GM21447 (cell line): ENCODE measurements at regions not wholly inside any gene's neighbourhood (a gene's known extent, or its start where the extent isn't known, plus 50 kb on each side); places are given as distances from the start of the nearest gene placed in this dataset.

Source experiments
- ATAC-seq: cut with Tn5 transposase; IDR thresholded peaks from one replicate; pipeline ENCODE4 v1.9.1; 2021; ENCODE audit not compliant: unreplicated experiment

DNA sequence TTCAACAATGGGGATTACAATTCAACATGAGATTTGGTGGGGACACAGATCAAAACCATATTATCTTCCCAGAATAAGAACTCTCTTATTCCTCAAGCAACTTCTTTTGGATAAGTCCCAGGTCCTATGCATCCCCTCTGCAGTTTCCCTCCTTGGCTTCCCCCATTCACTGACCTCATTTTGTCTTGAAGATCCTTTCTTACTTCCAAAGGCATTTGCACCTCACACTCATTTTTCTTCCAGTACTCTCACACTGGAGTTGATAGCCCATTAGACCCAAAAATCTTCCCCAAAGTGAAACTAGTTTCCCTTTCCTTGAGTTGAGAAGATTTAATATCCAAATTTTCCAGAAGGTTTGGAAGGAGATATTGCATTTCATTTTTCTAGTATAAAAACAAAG, 178.0 kb upstream of the DAPK1 start:
- no peak for ATAC-seq

DNA sequence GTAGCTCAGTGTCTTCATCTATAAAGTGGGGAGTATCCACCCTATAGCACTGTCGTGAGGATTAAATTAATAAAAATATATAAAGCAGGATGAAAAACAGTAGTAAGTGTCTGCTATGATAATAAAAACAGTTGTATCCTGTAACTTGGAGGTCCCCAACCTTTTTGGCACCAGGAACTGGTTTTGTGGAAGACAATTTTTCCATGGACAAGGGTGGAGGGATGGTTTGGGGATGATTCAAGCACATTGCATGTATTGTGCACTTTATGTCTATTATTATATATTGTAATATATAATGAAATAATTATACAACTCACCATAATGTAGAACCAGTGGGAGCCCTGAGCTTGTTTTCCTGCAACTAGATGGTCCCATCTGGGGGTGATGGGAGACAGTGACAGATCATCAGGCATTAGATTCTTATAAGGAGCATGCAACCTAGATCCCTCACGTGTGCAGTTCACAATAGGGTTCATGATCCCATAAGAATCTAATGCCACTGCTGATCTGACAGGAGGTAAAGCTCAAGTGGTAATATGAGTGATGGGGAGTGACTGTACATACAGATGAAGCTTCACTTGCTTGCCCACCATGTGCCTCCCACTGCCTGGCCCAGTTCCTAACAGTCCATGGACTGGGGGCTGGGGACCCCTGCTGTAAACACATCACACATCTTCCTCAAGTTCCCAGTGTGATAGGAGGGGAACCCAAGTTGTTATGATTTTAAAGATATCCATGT, 177.4 kb upstream of the DAPK1 start:
- ATAC-seq, result no peak

DNA sequence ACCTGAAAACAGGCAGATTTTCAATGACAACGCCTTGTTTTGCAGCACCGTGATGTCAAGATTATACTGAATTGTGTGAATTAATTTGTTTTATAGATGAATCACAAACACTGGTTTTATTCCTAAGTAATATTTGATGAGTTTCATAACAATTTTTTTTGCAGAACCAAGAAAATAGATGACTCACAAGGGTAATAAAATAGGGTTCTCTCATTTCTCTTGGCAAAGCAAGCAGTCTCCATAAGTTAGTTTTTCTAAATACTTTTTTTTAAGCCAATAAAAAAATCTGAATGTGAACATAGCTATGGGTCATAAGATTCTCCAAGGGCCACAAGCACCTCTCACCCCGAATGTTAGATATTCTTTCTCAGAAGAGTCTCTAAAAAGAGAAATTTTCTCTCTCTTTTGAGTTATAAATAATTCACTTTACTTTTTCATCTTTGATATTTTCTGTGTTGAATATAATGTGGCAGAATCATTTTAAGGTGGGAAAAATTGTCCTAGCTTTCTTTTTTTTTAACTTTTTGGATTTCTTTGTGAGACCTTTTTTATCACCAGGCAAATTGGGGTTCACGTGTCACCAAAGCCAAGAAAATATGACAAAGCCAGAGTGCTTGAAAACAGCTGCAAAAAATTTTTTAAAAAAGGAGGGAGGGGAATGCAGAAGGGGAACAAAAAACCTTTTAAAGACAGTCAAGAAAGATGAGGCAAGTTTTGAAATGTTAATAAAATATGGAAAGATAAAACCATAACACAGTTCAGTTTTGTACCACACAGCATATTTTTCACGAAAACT, 174.6 kb upstream of the DAPK1 start:
- ATAC-seq, result no peak

DNA sequence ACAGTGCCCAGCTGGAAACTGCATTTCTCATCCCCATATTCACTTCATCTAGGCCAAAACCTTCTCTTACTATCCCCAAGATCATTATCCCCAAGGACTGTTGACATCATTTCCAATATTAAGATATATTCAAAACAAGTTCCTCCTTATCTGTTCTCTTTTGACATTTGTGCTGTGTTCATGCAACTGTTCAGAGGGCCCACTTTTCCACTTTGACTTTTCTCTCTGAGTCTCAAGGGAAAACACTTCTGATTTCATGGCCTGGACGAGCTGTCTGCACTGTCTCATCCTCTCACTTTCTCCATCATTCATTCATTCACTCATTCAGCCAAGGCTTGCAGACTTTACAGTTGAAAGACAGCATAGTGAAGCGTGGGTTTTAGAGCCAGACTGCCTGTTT, 173.7 kb upstream of the DAPK1 start:
- ATAC-seq, result no peak

DNA sequence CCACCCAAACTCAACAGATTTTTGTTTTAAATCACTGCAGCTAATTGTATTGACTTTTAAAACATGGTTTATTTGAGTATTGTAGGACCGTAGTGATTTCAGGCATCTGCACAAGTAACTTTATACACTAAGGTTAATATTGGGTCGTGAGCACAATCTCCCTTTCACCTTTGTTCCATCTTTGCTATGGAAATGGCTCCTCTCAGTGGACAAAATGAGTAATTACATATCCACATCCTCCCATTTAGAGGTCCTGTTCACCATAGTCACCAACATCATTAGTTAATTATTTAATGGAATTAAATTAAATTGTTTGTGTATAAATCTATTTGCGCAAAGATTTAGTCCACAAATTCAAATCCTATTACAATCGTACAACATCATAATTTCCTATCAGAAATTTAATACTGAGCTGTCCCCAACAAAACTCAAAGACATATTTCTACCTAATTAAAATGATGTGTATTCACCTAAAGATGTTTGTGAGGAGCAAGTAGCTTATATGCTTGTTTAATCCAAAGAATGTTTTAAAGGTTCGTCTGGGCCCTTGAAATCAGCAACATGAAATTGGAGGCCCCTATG, 173.0 kb upstream of the DAPK1 start:
- no peak for ATAC-seq

DNA sequence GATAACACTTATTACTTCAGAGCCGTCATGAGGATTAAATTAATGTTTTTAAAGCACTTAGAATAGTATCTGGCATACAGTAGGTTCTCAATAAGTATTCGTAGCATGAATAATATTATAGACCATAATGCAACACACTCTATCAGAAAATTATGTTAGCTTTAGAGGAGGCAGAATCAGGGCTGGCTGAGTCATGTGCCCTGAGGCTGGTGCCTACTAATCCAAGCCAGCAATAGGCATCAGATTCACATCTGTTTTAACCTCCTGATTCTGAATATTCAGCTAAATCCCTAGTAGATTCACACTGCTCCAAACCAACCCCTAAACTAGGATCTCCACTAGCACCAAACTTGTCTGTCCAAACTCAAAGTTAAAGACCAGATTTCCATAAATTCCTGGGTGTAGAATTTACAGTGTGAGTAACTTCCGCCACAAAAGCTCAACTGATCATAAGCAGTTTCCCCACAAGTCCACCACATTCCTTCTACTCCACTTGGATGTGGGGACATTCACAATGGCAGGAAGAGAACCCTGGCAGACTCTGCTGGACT, 170.0 kb upstream of the DAPK1 start:
- no peak for ATAC-seq

DNA sequence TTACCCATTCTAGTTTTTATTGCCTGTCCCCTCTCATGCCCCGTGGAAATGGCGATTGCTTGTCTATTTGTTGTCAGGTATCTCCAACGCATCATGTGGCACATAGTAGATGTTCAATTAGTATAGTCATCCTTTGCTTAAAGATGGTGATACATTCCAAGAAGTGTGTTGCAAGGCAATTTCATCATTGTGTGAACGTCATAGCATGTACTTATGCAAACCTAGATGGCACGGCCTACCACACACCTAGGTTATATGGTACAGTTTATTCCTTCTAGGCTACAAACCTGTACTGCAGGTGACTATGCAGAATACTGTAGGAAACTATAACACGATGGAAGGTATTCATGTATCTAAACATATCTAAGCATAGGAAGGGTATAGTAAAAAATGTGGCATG, 163.9 kb upstream of the DAPK1 start:
- no peak for ATAC-seq

DNA sequence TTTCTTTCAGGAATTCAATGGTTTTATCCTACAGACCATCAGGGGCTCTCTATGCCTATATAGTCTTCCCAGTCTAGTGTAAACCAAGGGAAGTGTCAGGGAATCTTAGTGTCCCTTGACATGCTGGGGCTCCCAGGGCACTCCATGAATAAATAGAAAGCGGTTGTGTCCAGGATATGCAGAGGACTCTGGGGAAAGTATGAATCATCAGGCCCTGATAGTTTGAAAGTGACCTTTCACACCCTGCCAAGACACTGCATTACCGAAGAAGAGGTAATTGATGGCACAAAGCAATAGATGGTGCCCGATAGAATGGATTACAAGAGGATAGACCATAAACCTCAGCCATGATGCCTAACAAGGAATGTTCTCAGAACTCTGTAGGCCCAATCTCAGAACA, 163.3 kb upstream of the DAPK1 start:
- no peak for ATAC-seq

DNA sequence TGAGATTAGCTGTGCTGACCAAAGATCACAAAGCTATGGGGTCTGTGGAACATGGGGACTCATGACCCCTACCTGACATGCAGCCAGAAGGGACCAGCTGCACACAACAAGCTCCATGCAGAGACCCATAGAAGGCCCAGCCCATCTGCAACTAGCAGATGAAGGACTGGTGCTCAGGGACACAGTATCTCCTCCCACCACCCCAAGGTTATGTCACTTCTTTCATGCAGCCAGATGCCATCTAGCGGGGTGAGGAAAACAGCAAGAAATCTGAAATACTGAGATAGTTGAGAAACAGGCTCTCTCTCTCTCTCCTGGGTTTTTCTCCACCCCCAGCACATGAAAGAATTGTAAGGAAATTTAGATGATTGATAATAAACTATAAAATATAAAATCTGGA, 161.3 kb upstream of the DAPK1 start:
- ATAC-seq, result no peak

DNA sequence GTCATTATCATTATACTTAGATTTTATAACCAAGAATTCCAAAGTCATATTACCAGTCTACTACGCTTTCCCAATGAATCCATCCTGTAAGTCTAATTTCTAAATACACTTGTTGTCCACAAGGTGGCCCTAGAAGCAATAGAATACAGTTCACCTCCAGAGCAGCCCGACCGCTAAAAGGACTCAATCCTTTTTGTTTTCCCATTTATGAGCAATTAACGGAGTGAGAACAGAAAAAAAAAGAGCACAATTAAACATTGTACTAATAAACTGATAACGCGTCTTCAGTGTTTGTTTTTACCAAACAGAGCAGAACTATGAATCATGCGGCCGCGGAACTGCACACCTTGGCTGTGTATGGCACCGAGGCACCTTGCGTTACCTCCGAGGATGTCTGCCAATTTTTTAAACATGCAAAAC, 160.7 kb upstream of the DAPK1 start:
- no peak for ATAC-seq

DNA sequence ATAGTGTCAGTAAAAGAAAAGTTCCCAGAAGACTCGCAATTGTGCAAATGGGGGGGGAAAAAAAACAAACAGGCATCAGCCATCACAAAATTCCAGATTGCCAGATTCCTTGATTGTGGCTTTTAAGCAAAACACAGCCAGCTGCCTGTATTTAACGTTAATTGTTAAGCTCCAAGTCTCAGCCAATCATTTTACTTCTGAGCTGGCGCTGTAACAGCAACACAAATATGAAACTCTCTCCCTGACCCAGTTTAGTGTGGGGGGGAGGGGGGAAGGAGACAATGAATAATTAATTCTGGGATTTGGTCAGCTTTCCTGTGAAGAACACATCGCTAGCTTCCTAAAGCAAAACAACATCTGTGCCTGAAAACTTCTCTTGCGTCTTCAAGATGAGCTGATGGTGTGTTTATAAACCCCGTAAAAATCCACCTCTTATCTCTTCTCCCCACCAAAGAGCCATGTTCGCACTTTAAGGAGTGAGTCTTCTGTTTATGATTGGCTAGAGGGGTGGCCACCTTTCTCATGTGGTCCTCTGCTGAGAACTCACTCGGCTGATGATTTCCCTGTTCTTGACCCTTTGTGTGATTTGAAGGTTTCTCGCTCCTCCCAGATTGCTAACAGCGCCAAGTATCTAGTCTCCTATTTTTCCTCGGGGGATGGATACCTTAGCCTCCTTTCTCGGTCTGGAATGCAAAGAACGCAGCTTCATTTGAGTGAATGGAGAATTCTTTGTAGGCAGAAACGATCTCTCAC, 160.2 kb upstream of the DAPK1 start:
- no peak for ATAC-seq

DNA sequence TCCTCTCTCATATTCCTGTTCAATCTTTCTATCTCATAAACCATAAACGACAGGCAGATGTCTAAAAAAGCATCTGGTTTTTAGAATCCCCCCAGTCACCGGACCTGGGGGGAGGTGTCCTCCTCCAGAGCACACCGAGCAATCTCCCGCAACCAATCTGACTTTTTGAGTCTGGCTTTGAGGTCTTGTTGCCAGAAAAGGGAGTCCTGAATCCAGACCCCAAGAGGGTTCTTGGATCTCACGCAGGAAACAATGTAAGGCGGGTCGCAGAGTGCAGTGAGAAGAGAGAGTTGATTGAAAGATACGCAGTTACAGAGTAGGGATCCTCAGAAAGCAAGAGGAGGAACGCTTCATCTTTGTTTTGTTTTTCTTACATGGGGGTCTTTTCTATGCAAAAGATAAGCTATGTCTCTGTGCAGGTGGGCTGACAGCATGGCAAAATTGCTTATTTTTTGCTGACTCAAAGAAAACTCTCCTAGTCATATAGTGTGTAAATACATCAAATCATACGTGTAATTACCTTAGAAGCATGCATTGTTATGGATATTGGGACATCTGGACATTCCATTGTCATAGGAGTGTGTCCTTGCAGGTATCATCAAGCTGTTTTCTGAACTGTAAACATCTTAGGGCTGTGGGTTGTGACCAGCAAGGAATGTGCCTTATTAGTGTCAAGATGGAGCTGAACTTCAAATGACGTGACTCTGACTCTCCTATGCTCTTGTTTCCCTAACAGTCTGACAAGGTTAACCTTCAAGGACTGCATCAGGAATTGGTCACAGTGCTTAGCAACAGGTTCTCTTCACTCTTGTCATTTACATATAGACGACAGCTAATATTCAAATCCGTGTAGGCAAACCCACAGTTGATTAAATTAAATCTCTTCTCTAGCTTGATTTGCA, 159.3 kb upstream of the DAPK1 start:
- ATAC-seq, result no peak

DNA sequence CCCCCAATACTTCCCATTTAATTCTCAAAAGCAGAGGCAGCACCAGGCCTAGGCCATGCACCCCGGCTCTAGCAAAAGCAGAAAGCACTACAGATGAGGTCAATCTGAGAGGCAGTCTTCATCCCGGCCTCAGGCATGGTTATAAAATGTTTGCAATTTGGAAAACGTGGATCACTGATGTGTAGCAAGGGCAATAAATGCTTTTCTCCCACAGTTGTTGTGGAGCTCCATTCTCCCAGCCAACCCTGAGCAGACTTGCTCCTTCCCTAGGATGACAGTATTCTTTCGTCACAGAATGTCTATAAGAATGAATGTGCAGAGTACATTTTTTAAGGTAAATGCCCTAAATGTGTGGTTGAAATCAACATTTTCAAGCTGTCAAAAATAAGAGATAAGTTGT, 157.3 kb upstream of the DAPK1 start:
- ATAC-seq, result no peak

DNA sequence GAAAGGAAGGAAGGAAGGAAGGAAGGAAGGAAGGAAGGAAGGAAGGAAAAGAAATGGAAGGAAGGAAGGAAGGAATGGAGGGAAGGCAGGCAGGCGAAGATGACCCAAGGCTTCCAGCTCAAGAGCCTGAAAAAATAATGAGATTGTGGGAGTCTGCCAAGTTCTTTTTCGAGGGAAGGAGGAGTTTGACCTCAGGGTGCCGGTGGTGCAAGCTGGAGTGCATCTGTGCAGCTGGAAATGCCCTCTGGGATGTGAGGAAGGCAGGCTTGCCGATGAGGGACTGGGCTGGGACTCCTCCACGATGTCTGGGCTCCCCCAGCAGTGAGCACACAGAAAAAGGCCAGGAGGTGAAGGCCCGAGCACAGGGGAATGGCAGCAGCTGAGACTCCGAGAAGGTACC, 154.9 kb upstream of the DAPK1 start:
- no peak for ATAC-seq

DNA sequence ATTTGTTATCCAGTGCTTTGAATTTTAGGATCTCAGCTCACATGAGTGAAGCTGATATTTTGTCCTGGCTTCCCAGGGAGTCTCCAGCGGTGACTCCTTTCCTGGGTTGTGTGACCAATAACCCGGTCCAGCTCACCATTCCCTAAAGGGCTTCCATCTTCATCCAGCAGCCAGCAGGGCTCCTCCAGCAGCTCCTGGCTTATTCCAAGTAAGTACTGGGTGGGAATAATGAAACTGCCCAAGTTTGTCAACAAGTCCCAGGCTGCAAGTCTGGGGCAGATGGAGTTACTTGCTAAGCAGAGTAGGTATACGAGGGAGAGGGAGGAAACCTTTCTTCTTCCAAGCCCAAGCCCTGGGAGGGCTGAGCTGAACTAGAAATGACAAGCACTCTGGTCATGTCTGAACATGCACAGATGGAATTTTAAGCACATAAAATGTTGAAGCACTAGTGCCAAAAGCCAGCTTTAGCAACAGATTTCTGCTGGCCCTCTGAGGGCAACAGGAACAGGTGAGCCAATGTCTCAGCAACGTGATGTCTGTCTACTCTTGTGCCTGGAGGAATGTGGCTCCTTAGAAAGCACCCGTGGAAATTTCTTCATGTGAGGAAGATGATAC, 153.7 kb upstream of the DAPK1 start:
- no peak for ATAC-seq

DNA sequence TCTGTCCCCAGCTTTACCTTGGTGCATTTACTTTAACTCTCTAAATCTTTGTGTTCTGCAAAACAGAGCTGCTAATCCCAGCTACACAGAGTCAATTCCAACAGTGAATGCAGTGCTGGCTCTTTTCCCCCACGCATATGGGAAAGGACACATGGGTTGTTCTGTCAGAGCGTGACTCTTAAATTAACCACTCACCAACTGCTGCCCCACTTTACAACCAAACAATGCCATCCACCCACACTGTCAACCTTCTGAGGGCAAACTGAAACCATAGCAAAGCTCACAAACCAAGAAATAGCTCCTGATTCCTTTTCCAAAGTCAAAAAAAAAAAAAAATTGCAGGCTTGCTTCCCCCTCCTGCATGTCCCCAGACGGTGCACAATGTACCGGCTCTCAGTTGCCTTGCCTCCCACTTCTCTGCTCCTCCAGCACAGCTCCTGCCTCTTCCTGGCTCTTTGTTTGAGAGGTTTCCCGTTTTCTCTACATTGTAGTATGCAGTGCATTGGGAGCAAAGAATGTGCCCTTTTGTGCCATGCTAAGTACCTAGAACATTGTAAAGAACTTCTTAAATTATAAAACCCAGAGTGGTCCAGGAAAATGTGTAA, 151.5 kb upstream of the DAPK1 start:
- ATAC-seq, result no peak

DNA sequence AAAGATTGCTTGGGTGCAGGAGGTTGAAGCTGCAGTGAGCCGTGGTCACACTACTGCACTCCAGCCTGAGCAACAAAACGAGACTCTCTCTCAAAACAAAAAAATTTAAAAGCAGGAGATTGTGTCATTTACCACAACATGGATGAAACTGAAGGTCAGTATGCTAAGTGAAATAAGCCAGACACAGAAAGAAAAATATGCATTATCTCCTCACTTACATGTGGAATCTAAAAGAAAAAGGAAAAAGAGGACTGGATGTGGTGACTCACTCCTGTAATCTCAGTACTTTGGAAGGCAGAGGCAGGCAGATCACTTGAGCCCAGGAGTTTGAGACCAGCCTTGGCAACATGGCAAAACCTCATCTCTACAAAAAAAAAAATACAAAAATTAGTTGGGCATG, 146.8 kb upstream of the DAPK1 start:
- no peak for ATAC-seq

DNA sequence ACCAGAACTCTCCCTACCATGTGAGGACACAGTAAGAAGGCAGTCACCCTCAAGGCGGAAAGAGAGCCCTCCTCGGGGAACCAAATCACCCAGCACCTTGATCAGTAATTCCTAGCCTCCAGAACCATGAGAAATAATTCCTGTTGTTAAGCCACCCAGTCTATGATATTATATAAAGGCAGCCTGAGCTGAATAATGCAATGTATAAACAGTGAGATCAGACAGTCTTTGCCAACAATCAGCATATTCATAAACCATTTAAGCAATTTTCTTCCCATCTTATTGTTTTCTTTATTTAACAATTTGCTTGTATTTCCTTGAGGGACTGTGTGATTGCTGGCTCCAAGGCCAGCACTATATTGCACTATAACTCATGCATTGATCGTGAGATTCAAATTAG, 144.4 kb upstream of the DAPK1 start:
- ATAC-seq, result no peak

DNA sequence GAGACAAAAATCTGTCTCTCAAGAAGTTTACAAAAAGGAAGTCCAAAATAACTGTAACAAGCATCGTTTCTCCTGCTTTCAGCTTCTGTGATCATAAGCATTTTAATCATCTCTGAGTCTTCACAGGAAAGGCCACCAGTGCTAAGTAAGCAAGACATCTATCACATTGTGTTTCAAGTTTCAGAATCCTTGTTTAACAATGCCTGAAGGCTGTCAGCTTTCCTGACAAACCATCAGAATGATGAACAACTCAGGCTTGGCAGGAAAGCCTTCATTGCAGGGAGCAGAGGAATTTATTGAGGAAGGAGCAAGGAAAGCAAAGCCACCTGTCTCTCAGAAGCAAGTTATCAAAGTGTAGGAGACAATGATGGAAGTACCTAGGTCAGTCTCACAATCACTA, 143.5 kb upstream of the DAPK1 start:
- no peak for ATAC-seq
